Astrocyte (in vitro differentiated cells and primary cell): ENCODE measurements at regions not wholly inside any gene's neighbourhood (a gene's known extent, or its start where the extent isn't known, plus 50 kb on each side); places are given as distances from the start of the nearest gene placed in this dataset.

Experiments
- DNase-seq: peaks from one replicate; pipeline ENCODE4 v3.0.0-alpha.2; 2010; ENCODE audit warnings: low read depth
- FAIRE-seq: peaks from 2 replicates; lab custom pipeline; 2011; peaks lifted over from hg19 to GRCh38; lab: Jason Lieb, UNC
- H2AFZ ChIP-seq: 2 replicates; pipeline ENCODE4 v1.6.0; 2012; ENCODE audit warnings: low read depth, low read length, inconsistent platforms
- H3K27ac ChIP-seq: 2 replicates; pipeline ENCODE4 v1.5.1; 2011; ENCODE audit warnings: low read depth, low read length, inconsistent platforms
- H3K27me3 ChIP-seq: 2 replicates; pipeline ENCODE4 v1.6.0; 2011; ENCODE audit warnings: low read length, inconsistent platforms; ENCODE audit not compliant: insufficient read depth
- H3K36me3 ChIP-seq: 2 replicates; pipeline ENCODE4 v1.5.1; 2011; ENCODE audit warnings: low read length, inconsistent platforms; ENCODE audit not compliant: insufficient read depth
- H3K4me1 ChIP-seq: 2 replicates; pipeline ENCODE4 v1.5.1; 2011; ENCODE audit warnings: low read length, inconsistent platforms; ENCODE audit not compliant: insufficient read depth
- H3K4me2 ChIP-seq: 2 replicates; pipeline ENCODE4 v1.6.0; 2012; ENCODE audit warnings: low read length, inconsistent platforms
- H3K4me3 ChIP-seq: 2 replicates; pipeline ENCODE4 v1.5.1; 2011; ENCODE audit warnings: low read depth, mild to moderate bottlenecking, low read length, inconsistent platforms; ENCODE audit not compliant: insufficient read depth
- H3K79me2 ChIP-seq: 2 replicates; pipeline ENCODE4 v1.6.0; 2012; ENCODE audit warnings: mild to moderate bottlenecking, low read length, inconsistent platforms; ENCODE audit not compliant: insufficient read depth
- H3K9ac ChIP-seq: 2 replicates; pipeline ENCODE4 v1.6.0; 2012; ENCODE audit warnings: mild to moderate bottlenecking, low read length, inconsistent platforms
- H3K9me3 ChIP-seq: 2 replicates; pipeline ENCODE4 v1.5.1; 2012; ENCODE audit warnings: low read depth, mild to moderate bottlenecking, low read length, inconsistent platforms; ENCODE audit not compliant: insufficient read depth
- H4K20me1 ChIP-seq: 2 replicates; pipeline ENCODE4 v1.6.0; 2012; ENCODE audit warnings: low read length, inconsistent platforms; ENCODE audit not compliant: insufficient read depth
- H3K27ac Mint-ChIP-seq: one replicate; pipeline ENCODE4 v1.8.0; 2021; ENCODE audit warnings: mild to moderate bottlenecking, mixed read lengths; ENCODE audit not compliant: unreplicated experiment
- H3K27me3 Mint-ChIP-seq: one replicate; pipeline ENCODE4 v1.8.0; 2021; ENCODE audit warnings: low read depth, mixed read lengths; ENCODE audit not compliant: unreplicated experiment
- H3K36me3 Mint-ChIP-seq: one replicate; pipeline ENCODE4 v1.8.0; 2021; ENCODE audit warnings: low read depth, mixed read lengths; ENCODE audit not compliant: unreplicated experiment
- H3K4me1 Mint-ChIP-seq: one replicate; pipeline ENCODE4 v1.8.0; 2021; ENCODE audit warnings: low read depth, mixed read lengths; ENCODE audit not compliant: unreplicated experiment
- H3K4me3 Mint-ChIP-seq: one replicate; pipeline ENCODE4 v1.8.0; 2021; ENCODE audit warnings: mild to moderate bottlenecking, moderate library complexity, mixed read lengths; ENCODE audit not compliant: unreplicated experiment
- H3K9me3 Mint-ChIP-seq: one replicate; pipeline ENCODE4 v1.8.0; 2021; ENCODE audit warnings: mild to moderate bottlenecking, mixed read lengths; ENCODE audit not compliant: unreplicated experiment
- CTCF ChIP-seq: IDR thresholded peaks from 2 replicates; pipeline ENCODE4 v1.5.1; 2011; ENCODE audit warnings: low read depth, mild to moderate bottlenecking, inconsistent platforms, low read length, moderate library complexity; ENCODE audit not compliant: insufficient read depth
- EZH2 ChIP-seq: IDR thresholded peaks from 2 replicates; pipeline ENCODE4 v1.6.1; 2012; ENCODE audit warnings: mild to moderate bottlenecking, low read length, inconsistent platforms; ENCODE audit not compliant: insufficient read depth

GRCh38 chr2:2890246-2890645 lies 487.4 kb downstream of the EIPR1 start:
- H3K4me3 Mint-ChIP-seq: no peak overlapping the region
- Histone ChIP-seq H3K27ac (no peak overlapping the region), H3K27me3 (no peaks in the 10 kb centered on the region), H3K4me3 (no peak overlapping the region), H4K20me1 (no peaks in the 10 kb centered on the region), H2AFZ (no peak overlapping the region), H3K79me2 (no peaks in the 10 kb centered on the region), H3K9me3 (peaks cover 18% of the 10 kb centered on the region), H3K4me2 (no peak overlapping the region), H3K9ac (no peak overlapping the region), H3K36me3 (no peaks in the 10 kb centered on the region), H3K4me1 (no peaks in the 10 kb centered on the region)
- FAIRE-seq: no peak
- peaks cover 25% of the 10 kb centered on the region for H3K27me3 Mint-ChIP-seq
- H3K9me3 Mint-ChIP-seq: no peaks in the 10 kb centered on the region
- H3K27ac Mint-ChIP-seq: no peak overlapping the region
- H3K4me1 Mint-ChIP-seq: no peaks in the 10 kb centered on the region
- DNase-seq: no peak
- no peak for TF ChIP-seq EZH2
- TF ChIP-seq CTCF: no peak
- H3K36me3 Mint-ChIP-seq: no peaks in the 10 kb centered on the region

- no peak overlapping the region for H3K4me3 Mint-ChIP-seq
Measured at GRCh38 chr2:2889646-2890045, 488.0 kb downstream of the EIPR1 start.

More at GRCh38 chr2:2889646-2890045, 488.0 kb downstream of the EIPR1 start:
- H3K9ac ChIP-seq: no peak overlapping the region
- no peaks in the 10 kb centered on the region for H4K20me1 ChIP-seq
- no peaks in the 10 kb centered on the region for H3K4me1 ChIP-seq
- H3K27me3 ChIP-seq: no peaks in the 10 kb centered on the region
- Mint-ChIP-seq H3K9me3 (no peaks in the 10 kb centered on the region), H3K27me3 (peaks cover 25% of the 10 kb centered on the region), H3K4me1 (no peaks in the 10 kb centered on the region), H3K36me3 (no peaks in the 10 kb centered on the region), H3K27ac (no peak overlapping the region)
- H3K79me2 ChIP-seq: no peaks in the 10 kb centered on the region
- no peak overlapping the region for H3K27ac ChIP-seq
- no peaks in the 10 kb centered on the region for H3K36me3 ChIP-seq
- FAIRE-seq (no peak), DNase-seq (no peak)
- no peak overlapping the region for H3K4me2 ChIP-seq
- no peak overlapping the region for H2AFZ ChIP-seq
- TF ChIP-seq CTCF (no peak), EZH2 (no peak)
- peaks cover 18% of the 10 kb centered on the region for H3K9me3 ChIP-seq
- no peak overlapping the region for H3K4me3 ChIP-seq
